ENCODE measurements at regions not wholly inside any gene's neighbourhood (a gene's known extent, or its start where the extent isn't known, plus 50 kb on each side); places are given as distances from the start of the nearest gene placed in this dataset.

DNA sequence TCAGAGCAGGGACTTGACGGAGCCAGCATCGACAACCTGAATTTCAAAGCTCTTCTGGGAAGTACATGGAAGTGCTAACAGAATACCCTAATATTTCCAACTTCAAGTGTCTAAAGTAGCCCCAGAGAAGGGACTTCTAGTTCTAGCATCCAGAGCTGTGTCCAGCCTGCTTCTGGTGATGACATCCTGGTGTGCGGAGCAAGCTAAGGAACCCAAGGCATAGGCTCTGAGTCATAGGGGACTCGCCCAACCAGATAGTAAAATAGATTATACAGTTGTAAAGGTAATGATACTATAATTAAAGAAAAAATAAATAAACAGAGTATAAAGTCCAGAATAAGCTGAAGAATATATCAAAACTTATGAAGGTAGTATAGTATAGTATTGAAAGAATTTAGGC, 108.1 kb upstream of the SERPINE2 start:
- no peaks in the 10 kb centered on the region for H3K9me3 ChIP-seq (ENCODE audit: control insufficient read depth, insufficient read depth, low read depth, low read length)
- no peak overlapping the region for H3K27ac ChIP-seq (ENCODE audit: insufficient read depth, low read length)
- H4K20me1 ChIP-seq (ENCODE audit: control insufficient read depth, extremely low read depth, insufficient read depth, low read length) = no peaks in the 10 kb centered on the region
- no peak overlapping the region for H3K9ac ChIP-seq (ENCODE audit: insufficient read depth, low read length)
- DNase-seq (ENCODE audit: low read depth in 2 of 2) = peak in 1 of 2 donors; percentile 57
- H3K4me1 ChIP-seq (ENCODE audit: control insufficient read depth, extremely low read depth, insufficient read depth, low read length) = peaks cover 2% of the 10 kb centered on the region
- H3K36me3 ChIP-seq (ENCODE audit: control insufficient read depth, insufficient read depth, low read length) = no peaks in the 10 kb centered on the region
- no peak overlapping the region for H3K4me2 ChIP-seq (ENCODE audit: extremely low read depth, insufficient read depth, low read length)
- no peaks in the 10 kb centered on the region for H3K27me3 ChIP-seq (ENCODE audit: control insufficient read depth, insufficient read depth, low read length)
- TF ChIP-seq, protein P1, sequence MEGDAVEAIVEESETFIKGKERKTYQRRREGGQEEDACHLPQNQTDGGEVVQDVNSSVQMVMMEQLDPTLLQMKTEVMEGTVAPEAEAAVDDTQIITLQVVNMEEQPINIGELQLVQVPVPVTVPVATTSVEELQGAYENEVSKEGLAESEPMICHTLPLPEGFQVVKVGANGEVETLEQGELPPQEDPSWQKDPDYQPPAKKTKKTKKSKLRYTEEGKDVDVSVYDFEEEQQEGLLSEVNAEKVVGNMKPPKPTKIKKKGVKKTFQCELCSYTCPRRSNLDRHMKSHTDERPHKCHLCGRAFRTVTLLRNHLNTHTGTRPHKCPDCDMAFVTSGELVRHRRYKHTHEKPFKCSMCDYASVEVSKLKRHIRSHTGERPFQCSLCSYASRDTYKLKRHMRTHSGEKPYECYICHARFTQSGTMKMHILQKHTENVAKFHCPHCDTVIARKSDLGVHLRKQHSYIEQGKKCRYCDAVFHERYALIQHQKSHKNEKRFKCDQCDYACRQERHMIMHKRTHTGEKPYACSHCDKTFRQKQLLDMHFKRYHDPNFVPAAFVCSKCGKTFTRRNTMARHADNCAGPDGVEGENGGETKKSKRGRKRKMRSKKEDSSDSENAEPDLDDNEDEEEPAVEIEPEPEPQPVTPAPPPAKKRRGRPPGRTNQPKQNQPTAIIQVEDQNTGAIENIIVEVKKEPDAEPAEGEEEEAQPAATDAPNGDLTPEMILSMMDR (conservative IDR thresholded peaks at IDR 0.05 in 1 of 2, IDR thresholded peaks at IDR 0.05 in 1 of 2; ENCODE audit: low read depth in 1 of 2, low read length in 2 of 2) = no peak
- H2AFZ ChIP-seq (ENCODE audit: low read length) = no peak overlapping the region
- no peak overlapping the region for H3K4me3 ChIP-seq (replicated peaks in 1 of 4; ENCODE audit: control extremely low read depth in 1 of 4, insufficient read depth in 1 of 4, low read depth in 3 of 4, low read length in 4 of 4)
- H3K79me2 ChIP-seq (ENCODE audit: control insufficient read depth, insufficient read depth, low read length) = no peaks in the 10 kb centered on the region

DNA sequence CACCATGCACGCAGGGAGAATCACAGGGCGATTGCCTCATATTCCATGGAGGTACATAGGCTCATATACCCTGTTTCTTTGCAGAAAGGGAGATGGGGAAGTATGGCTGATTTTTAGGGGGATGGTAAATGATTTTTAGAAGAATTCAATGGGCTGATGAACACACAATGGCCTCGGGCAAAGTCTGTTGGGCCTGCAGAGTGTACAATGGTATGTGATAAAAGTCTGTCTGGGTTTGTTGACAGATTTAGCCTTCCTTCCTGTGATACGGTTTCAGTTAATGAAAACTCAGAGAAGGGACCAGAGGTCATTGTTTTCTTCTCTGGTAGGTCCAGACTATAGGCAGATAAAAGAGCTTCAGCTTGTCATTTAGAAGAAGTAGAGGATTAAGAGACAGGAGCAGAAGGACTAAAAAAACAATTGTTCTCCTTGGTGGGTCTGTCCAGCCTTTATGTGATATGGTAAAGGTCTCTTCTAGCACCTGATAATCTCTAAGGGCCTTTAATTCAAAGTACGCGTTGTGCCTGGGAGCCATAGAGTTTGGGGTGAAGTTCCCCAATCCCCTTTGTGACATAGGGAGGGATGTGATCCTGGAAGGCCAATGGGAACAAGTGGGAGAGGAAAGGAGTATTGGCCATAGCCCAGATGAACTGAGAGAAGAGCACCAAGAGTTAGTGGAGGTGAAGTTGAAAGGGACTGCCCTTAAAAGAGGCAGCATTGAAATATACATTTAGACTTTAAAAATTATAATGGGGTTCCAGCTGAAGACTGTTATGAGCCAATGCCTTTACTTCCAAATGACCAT, 107.5 kb upstream of the SERPINE2 start:
- Histone ChIP-seq H3K4me2 (ENCODE audit: extremely low read depth, insufficient read depth, low read length) (no peak overlapping the region), H2AFZ (ENCODE audit: low read length) (no peak overlapping the region), H3K9me3 (ENCODE audit: control insufficient read depth, insufficient read depth, low read depth, low read length) (no peaks in the 10 kb centered on the region), H3K9ac (ENCODE audit: insufficient read depth, low read length) (no peak overlapping the region), H3K27me3 (ENCODE audit: control insufficient read depth, insufficient read depth, low read length) (no peaks in the 10 kb centered on the region), H3K79me2 (ENCODE audit: control insufficient read depth, insufficient read depth, low read length) (no peaks in the 10 kb centered on the region), H3K4me1 (ENCODE audit: control insufficient read depth, extremely low read depth, insufficient read depth, low read length) (no peaks in the 10 kb centered on the region), H4K20me1 (ENCODE audit: control insufficient read depth, extremely low read depth, insufficient read depth, low read length) (no peaks in the 10 kb centered on the region), H3K27ac (ENCODE audit: insufficient read depth, low read length) (no peak overlapping the region), H3K4me3 (replicated peaks in 1 of 4; ENCODE audit: control extremely low read depth in 1 of 4, insufficient read depth in 1 of 4, low read depth in 3 of 4, low read length in 4 of 4) (no peak overlapping the region), H3K36me3 (ENCODE audit: control insufficient read depth, insufficient read depth, low read length) (no peaks in the 10 kb centered on the region)
- DNase-seq (ENCODE audit: low read depth in 2 of 2) = no peak
- no peak for TF ChIP-seq EZH2 (IDR thresholded peaks at IDR 0.05; ENCODE audit: low read length, missing control alignments)
- TF ChIP-seq, protein P1 (conservative IDR thresholded peaks at IDR 0.05 in 1 of 2, IDR thresholded peaks at IDR 0.05 in 1 of 2; ENCODE audit: low read depth in 1 of 2, low read length in 2 of 2) = no peak

DNA sequence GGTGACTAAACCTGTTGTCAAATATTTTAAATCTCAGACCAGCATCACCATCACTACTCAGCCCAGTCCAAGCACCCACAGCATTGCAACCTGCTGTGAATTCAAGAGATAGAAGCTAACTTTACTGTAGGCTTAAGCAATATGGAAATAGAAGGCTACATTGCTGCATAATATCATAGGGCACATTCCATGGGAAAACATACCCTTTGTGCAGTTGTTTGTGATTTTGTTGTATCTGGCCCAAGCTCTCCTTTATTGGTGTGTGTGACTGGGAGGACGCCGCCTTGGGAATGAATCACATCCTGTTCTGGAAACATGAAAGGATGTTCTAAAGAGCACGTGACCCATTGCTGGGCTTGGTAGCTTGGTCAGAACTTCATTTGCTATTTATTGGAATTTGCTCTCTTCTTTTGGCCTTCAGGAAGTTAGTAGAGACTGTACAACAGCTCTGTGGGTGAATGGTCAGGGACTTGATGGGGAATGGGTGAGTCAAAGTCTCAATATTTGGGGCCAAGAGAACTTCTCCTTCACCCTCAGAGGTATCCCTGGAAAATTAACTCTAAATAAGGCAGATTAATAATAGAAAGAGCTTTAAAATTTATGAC, 106.8 kb upstream of the SERPINE2 start:
- Histone ChIP-seq H3K36me3 (ENCODE audit: control insufficient read depth, insufficient read depth, low read length) (no peaks in the 10 kb centered on the region), H4K20me1 (ENCODE audit: control insufficient read depth, extremely low read depth, insufficient read depth, low read length) (no peaks in the 10 kb centered on the region), H2AFZ (ENCODE audit: low read length) (no peak overlapping the region), H3K4me2 (ENCODE audit: extremely low read depth, insufficient read depth, low read length) (no peak overlapping the region), H3K79me2 (ENCODE audit: control insufficient read depth, insufficient read depth, low read length) (no peaks in the 10 kb centered on the region), H3K9ac (ENCODE audit: insufficient read depth, low read length) (no peak overlapping the region), H3K27me3 (ENCODE audit: control insufficient read depth, insufficient read depth, low read length) (no peaks in the 10 kb centered on the region), H3K9me3 (ENCODE audit: control insufficient read depth, insufficient read depth, low read depth, low read length) (no peaks in the 10 kb centered on the region), H3K27ac (ENCODE audit: insufficient read depth, low read length) (no peak overlapping the region), H3K4me1 (ENCODE audit: control insufficient read depth, extremely low read depth, insufficient read depth, low read length) (no peaks in the 10 kb centered on the region), H3K4me3 (replicated peaks in 1 of 4; ENCODE audit: control extremely low read depth in 1 of 4, insufficient read depth in 1 of 4, low read depth in 3 of 4, low read length in 4 of 4) (no peak overlapping the region)
- peak; percentile 76 to 89 for DNase-seq (ENCODE audit: low read depth in 2 of 2)
- TF ChIP-seq, protein P1 (conservative IDR thresholded peaks at IDR 0.05 in 1 of 2, IDR thresholded peaks at IDR 0.05 in 1 of 2; ENCODE audit: low read depth in 1 of 2, low read length in 2 of 2) = no peak
- TF ChIP-seq EZH2 (IDR thresholded peaks at IDR 0.05; ENCODE audit: low read length, missing control alignments) = no peak

Data from fibroblast of lung (primary cell).